AG10803 (cell line): ENCODE measurements at regions not wholly inside any gene's neighbourhood (a gene's known extent, or its start where the extent isn't known, plus 50 kb on each side); places are given as distances from the start of the nearest gene placed in this dataset.
"Not testable (repeated sequence)": the region's sequence is repeated elsewhere in the genome, so short reads cannot be mapped to it uniquely, and the experiment has no call there.

Experiments used
- DNase-seq: peaks from one replicate; pipeline ENCODE4 v3.0.0; 2010; ENCODE audit warnings: low read depth
- H3K4me3 ChIP-seq: 2 replicates; pipeline ENCODE4 v1.5.1; 2011; ENCODE audit warnings: mild to moderate bottlenecking, low read length, control low read depth
- TF ChIP-seq, protein P1 (sequence below): conservative IDR thresholded peaks from 2 replicates; pipeline ENCODE4 v1.5.1; 2011; ENCODE audit warnings: mild to moderate bottlenecking, low read length, control low read depth, inconsistent platforms

DNA sequence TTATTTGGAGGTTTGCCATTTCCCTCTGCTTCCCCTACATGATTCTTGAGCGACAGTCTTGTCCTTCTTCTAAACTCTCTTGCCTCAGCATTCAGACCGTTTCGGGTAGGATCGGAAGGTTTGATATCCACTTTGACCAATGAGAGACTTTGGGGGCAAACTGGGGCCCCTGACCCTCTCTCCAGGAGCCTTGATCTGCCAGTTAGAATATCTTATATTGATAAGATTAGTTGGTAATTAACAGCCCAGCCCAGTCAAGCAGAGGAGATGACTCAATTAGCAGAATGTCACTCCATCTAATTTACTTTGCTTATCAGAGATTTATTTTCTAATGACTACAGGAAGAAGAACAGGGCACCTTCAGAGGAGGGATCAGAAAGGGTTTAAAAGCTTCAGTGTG, 532.8 kb downstream of the XYLT1 start:
- TF ChIP-seq, protein P1, sequence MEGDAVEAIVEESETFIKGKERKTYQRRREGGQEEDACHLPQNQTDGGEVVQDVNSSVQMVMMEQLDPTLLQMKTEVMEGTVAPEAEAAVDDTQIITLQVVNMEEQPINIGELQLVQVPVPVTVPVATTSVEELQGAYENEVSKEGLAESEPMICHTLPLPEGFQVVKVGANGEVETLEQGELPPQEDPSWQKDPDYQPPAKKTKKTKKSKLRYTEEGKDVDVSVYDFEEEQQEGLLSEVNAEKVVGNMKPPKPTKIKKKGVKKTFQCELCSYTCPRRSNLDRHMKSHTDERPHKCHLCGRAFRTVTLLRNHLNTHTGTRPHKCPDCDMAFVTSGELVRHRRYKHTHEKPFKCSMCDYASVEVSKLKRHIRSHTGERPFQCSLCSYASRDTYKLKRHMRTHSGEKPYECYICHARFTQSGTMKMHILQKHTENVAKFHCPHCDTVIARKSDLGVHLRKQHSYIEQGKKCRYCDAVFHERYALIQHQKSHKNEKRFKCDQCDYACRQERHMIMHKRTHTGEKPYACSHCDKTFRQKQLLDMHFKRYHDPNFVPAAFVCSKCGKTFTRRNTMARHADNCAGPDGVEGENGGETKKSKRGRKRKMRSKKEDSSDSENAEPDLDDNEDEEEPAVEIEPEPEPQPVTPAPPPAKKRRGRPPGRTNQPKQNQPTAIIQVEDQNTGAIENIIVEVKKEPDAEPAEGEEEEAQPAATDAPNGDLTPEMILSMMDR = no peak
- no peak overlapping the region for H3K4me3 ChIP-seq
- no peak for DNase-seq

DNA sequence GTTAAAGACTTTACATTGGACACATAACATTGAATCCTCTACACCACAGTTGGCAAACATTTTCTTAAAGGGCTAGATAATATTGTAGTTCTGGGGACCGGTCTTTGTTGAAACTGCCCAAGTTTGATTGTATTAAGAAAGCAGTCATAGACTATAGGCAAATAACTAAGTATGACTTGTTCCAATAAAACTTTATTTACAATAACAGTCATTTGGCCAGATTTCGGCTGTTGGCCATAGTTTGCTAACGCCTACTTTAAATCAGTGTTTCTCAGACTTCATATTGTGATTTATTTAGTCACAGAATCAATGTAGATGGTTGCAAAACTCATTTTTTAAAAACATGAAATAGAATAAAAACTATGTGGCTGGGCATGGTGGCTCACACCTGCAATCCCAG, 531.8 kb downstream of the XYLT1 start:
- no peak overlapping the region for H3K4me3 ChIP-seq
- no peak for DNase-seq
- TF ChIP-seq, protein P1 = no peak

DNA sequence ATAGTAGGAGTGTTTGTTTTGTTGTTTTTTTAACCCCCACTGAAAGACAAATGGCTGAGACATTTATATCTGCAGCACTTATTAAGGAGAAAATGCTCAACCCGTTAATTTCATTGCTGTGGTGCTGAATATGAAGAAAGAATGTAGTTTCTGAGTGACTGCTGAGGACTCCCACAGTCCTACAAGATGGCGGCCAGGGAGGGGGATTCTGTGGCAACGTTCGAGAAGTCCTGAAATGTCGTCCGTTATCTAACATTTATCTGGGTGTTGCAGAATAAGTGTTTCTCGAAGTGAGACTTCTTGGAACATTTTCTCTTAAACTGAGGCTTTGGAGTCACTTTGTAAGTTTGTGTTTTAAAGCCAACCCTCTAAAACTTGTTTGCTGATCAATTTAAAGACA, 530.4 kb downstream of the XYLT1 start:
- no peak for DNase-seq
- H3K4me3 ChIP-seq = no peak overlapping the region
- TF ChIP-seq, protein P1 = no peak

DNA sequence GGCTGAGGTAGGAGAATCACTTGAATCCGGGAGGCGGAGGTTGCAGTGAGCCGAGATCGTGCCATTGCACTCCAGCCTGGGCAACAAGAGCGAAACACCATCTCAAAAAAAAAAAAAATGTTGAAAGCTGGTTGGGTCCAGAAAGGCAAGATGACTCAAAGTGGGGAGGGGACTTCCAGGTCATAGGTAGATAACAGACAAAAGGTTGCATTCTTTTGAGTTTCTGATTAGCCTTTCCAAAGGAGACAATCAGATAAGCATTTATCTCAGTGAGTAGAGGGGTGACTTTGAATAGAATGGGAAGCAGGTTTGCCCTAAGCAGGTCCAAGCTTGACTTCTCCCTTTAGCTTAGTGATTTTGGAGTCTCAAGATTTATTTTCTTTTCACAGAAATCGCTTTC, 527.9 kb downstream of the XYLT1 start:
- not testable (repeated sequence) for DNase-seq, H3K4me3 ChIP-seq

DNA sequence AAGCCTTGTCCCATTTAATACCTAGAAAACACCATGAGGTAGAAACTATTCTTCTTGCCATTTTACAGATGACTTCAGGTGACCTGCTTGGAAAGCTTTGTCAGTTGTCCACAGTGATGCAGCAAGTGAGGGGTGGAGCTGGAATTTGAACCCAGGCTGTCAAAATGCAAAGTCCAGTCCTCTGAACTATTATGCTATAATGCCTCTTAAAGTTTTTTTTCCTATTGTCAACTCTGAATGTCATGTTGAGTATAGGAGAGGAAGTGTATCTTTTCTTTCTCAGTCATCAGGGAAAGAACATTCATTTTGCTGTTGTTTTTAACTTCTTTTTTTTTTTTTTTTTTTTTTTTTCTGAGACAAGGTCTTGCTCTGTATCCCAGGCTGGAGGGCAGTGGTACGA, 525.6 kb downstream of the XYLT1 start:
- H3K4me3 ChIP-seq = no peak overlapping the region
- no peak for DNase-seq
- TF ChIP-seq, protein P1 = no peak

DNA sequence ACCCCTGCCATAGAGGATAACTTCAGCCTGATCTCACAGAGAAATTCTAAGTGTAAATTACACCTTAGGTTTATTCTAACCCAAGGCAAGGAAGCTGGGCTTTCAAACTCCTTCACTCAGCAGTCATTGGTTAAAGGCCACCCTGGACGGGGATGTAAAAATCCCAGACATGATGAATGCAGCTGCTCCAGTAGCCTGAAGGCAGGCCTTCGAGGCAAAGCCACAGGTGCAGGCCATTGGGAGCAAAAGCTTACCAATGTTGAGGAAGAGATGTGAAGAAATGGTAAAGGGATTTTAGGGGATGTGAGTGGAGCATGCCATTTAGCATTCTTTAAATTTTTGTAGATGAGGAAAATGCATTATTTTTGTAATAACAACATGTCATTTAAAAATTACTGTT, 514.4 kb downstream of the XYLT1 start:
- H3K4me3 ChIP-seq = no peak overlapping the region
- TF ChIP-seq, protein P1 = no peak
- DNase-seq = no peak

DNA sequence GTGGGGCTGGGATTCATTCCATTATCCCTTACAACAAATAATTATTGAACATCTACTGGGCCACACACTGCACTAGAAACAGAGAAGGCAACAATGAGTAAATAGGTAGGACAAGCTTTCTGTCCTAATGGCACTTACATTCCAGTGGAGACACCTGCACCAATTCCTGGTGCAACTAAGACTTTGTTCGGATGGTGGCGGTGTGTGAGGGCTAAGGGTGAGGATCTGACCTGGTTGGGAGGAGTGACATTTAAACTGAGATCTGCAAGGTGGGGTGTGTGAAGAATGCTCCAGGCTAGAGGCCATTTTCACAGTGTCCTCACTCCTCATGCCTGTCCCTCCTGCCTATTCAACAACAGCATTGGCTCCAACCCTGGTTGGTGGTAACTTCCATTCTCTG, 510.0 kb downstream of the XYLT1 start:
- TF ChIP-seq, protein P1 = no peak
- no peak overlapping the region for H3K4me3 ChIP-seq
- no peak for DNase-seq

DNA sequence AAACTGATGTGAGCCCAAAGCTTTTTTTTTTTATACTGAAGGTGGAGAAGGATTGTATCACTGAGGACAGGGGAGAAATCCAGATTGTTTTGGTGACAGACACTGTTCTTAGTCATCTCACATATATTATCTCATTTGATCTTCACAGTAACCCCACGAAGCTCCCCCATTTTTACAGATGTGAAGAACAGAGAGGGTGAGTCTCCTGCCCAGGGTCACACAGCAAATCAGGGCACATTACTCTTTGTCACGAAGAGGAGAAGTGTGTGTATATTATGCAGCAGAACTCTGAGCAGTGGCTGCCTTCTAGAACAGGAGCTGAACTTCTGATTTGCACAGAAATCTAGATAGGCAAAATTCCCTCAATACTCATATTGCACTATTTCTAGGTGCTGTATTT, 504.3 kb downstream of the XYLT1 start:
- no peak for DNase-seq
- no peak overlapping the region for H3K4me3 ChIP-seq
- TF ChIP-seq, protein P1 = no peak
